Motor neuron (in vitro differentiated cells): ENCODE measurements at regions not wholly inside any gene's neighbourhood (a gene's known extent, or its start where the extent isn't known, plus 50 kb on each side); places are given as distances from the start of the nearest gene placed in this dataset.

Experiments used
- ATAC-seq, 8 experiments: fragments of 200-7000 bp; cut with Tn5 transposase; replicated peaks in 6 of 8; 2 replicates each; pipeline ENCODE4 v1.8.0; 2021; ENCODE audit warnings: mild to moderate bottlenecking in 8 of 8, moderate library complexity in 8 of 8
- H3K27ac ChIP-seq, 2 donors: fragments of 250-450 bp; sonication (Bioruptor Pico); 2 replicates each; pipeline ENCODE4 v1.9.0; 2021; ENCODE audit warnings: antibody characterized with exemption in 2 of 2, mild to moderate bottlenecking in 2 of 2, moderate library complexity in 1 of 2
- H3K4me1 ChIP-seq, 2 donors: fragments of 250-450 bp; sonication (Bioruptor Pico); replicated peaks in 1 of 2; 2 replicates each; pipeline ENCODE4 v1.6.1; 2021; ENCODE audit warnings: antibody characterized with exemption in 2 of 2, mild to moderate bottlenecking in 2 of 2, moderate library complexity in 1 of 2
- H3K4me3 ChIP-seq, 5 donors: fragments of 250-450 bp; sonication (Bioruptor Pico); 2 replicates each; pipeline ENCODE4 v1.9.0; 2021; ENCODE audit warnings: antibody characterized with exemption in 5 of 5, mild to moderate bottlenecking in 5 of 5, moderate library complexity in 4 of 5
- WGBS, 10 experiments: fragments of 450-650 bp; shearing (Covaris generic); methylation state at CpG; one replicate each; pipeline ENCODE4 v1.0.0; 2022; 5-methylcytosine and 5-hydroxymethylcytosine counted together
- in situ Hi-C, 9 experiments: fragments of 400-800 bp; cut with MboI; loops; one replicate each; pipeline ENCODE4 v1.15.0; 2021; ENCODE audit warnings: low sequenced_read_pairs in 9 of 9, low pct_unique_long_range_greater_than_20kb in 2 of 9; ENCODE audit not compliant: unreplicated experiment in 9 of 9

DNA sequence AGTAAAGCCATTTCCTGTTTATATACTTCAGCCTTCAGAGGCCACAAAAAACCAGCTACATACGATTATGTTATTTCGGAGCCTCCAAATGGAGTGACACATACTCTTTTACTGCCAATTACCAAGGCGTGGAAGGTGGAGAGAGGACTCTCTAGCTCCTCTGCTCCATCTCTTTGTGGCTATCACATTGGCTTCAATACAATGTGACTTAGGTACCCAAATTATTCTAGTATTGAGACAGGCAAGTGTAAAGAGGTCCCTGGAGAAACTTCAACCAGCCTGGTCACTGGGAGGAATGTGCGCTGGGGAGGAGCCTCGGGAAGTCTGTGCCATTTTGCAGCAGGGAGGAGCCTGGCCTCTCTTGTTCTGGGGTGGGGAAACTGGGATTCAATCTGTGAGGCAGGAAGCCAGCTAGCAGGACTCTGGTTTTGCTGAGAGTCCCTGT lies 85.8 kb upstream of the TAS2R1 start:
- in situ Hi-C loops: no loop called here
- no peak overlapping the region for H3K4me3 ChIP-seq
- peaks cover 8 to 21% of the 10 kb centered on the region in 2 donors for H3K4me1 ChIP-seq
- peak in 2 of 8 experiments; percentile 60 to 67 for ATAC-seq
- WGBS, 10 experiments: 17 to 100% (median 89%) methylated on average over 1 to 5 of the region's 5 CpGs; no CpG with 5 or more reads in 4 of the 10 experiments
- no peak overlapping the region for H3K27ac ChIP-seq

DNA sequence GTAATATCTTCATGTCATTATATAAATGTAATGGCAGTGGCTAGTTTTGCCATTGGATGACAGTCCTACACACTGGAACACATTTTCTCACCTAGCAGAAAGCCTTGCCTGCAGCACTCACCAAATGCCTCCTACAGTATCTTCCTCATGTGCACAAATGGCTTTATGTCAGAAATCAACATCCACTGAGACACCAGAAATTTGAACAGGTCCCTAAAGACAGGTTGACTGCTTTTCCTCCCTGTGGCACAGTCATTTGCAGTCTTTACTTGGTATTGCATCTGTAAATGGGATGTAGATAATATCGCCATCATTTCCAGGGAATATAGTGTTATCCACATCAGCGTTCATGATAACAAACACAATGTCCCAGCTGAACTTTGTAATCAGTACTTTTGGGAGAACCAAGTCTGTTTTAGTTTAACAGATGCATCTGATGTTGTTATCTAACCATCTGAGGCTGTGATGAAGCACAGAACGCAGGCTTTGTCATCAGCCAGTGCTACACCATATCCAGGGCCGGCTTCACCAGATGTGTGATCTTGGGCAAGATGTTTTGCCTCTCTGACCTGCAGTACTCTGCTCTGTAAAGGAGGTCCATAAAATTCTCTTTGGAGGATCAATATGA lies 83.9 kb upstream of the TAS2R1 start:
- in situ Hi-C loops: no loop called here
- WGBS, 10 experiments: 34 to 100% (median 90%) methylated on average over 1 to 4 of the region's 4 CpGs; no CpG with 5 or more reads in 3 of the 10 experiments
- no peak overlapping the region for H3K4me3 ChIP-seq

DNA sequence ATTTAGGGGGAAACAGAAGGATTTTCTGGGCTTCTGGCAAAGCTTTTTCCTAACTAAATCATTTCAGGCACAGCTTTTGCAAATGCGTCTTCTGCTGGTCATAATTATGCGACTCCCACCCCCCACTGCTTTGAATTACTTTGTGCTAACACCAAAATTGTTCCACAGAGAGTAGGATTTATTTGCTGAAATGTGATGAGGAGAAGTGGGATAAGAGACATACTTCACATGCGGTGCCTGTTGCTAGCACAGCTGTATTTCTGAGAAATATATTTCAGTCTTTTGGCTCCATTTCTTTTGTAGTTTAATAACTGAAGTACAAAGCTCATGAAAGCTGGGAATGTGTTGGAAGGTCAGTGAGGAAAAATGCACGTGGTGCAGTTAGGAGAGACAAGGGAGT lies 83.2 kb upstream of the TAS2R1 start:
- in situ Hi-C loops: no loop called here
- no peak overlapping the region for H3K4me3 ChIP-seq
- peak in 2 of 8 experiments; percentile 29 to 55 for ATAC-seq
- peak overlapping the region in 1 of 2 donors; percentile 4 for H3K27ac ChIP-seq
- H3K4me1 ChIP-seq: peaks cover 8 to 24% of the 10 kb centered on the region in 2 donors
- 5 to 67% (median 30%) methylated on average over 1 to 4 of the region's 4 CpGs; no CpG with 5 or more reads in 1 of the 10 experiments for WGBS, 10 experiments

More for the DNA sequence above, 83.9 kb upstream of the TAS2R1 start:
- Histone ChIP-seq H3K27ac (no peak overlapping the region), H3K4me1 (peaks cover 8 to 21% of the 10 kb centered on the region in 2 donors)
- ATAC-seq: no peak

DNA sequence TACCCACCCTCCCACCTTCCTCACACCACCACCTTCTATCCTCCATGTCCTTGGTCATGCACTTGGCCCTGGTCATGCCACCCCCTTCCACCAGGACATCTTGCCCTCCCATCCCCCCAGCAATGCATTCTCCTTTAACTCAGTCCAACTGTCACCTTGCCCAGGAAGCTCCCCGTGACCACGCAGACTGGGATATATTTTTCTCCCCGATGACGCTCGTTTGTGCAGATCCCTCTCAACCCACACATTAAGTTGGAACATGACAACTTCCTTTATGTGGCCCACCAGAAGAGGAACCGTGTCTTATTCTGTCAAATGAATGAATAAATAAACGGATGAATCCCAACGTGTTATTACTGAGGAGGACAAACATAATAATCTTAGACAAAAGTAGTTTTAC lies 82.8 kb upstream of the TAS2R1 start:
- 5 to 90% (median 80%) methylated on average over 2 to 8 of the region's 8 CpGs; no CpG with 5 or more reads in 1 of the 10 experiments for WGBS, 10 experiments
- no peak overlapping the region for H3K4me3 ChIP-seq
- peak in 2 of 8 experiments; percentile 10 to 33 for ATAC-seq
- H3K4me1 ChIP-seq: peaks cover 8 to 28% of the 10 kb centered on the region in 2 donors
- in situ Hi-C loops: no loop called here
- H3K27ac ChIP-seq: no peak overlapping the region

DNA sequence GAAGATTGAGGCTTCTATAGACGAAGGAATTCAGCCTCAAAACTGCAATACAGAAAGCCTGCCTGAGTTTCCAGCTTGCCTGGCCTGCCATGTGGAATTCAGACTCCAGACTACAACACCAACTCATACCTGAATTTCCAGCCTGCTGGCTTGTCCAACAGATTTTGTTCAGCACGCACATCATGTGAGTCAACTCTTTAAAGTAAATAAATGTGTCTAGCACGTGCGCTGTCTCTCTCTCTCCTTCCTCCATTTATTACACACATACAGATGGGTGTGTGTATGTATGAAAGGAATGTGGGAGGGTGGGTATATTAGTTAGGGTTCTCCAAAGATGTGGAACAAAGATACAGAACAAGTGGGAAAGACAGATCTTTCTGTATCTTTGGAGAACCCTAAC lies 82.4 kb upstream of the TAS2R1 start:
- no peak overlapping the region for H3K4me3 ChIP-seq
- in situ Hi-C loops: no loop called here
- H3K27ac ChIP-seq: no peak overlapping the region
- 20 to 100% (median 86%) methylated on average over 1 to 3 of the region's 4 CpGs for WGBS, 10 experiments
- peaks cover 8 to 31% of the 10 kb centered on the region in 2 donors for H3K4me1 ChIP-seq
- peak in 3 of 8 experiments; percentile 30 to 73 (median 69) for ATAC-seq

DNA sequence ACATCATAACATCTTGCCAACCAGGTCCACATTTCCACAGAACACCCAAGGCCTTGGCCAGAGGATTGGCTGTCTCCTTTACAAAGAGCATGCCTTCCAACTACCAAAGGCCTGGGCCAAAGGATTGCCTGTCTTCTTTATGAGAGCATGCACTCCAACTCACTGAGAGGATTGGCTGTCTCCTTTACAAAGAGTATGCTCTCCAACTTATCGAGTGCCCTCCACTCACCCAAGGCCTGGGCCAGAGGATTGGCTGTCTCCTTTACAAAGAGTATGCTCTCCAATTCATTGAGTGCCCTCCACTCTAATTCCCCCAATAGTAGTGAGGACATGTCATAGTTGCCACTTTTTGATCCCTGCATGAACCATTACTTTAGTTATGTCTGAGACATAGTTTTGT lies 79.9 kb upstream of the TAS2R1 start:
- no peak for ATAC-seq
- Histone ChIP-seq H3K4me3 (no peak overlapping the region), H3K27ac (no peak overlapping the region), H3K4me1 (peaks cover 8 to 31% of the 10 kb centered on the region in 2 donors)
- WGBS, 10 experiments: 57 to 100% (median 69%) methylated on average over 1 of the region's 1 CpG; no CpG with 5 or more reads in 6 of the 10 experiments
- in situ Hi-C loops: no loop called here

DNA sequence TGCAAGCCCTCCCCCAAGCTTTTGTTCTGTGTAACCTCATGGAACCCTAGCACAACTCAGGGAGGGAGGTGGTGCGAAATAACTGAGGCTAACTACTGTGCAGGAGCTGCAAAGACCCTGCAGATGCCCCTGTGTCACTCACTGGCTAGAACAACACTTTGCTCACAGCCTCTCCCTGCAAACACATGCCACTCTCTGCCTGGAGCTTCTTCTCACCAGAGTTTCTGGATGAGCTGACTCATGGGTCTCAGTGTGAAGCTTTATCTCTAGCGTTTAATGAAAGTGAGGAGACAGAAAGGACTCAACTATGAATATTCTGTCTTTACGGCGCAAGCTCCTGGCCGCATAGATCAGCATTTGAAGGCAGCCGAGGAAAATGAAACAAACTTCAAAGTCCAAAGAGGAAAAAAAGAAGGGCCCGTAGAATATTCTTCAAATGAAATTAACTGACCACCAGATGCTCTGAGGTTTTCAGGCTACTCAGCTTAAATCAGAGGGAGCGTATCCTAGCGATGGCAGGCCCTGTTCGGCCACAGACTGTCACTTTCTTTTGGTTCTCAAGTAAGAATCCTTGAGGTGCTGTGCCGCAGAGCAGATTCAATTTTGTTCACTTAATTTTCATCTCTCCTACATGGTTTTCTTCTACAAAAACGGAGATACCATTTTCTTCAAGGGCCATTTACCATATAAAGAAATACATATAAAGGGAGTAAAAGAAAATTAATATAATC lies 77.7 kb upstream of the TAS2R1 start:
- 27 to 87% (median 55%) methylated on average over 4 to 11 of the region's 12 CpGs for WGBS, 10 experiments
- in situ Hi-C loops: no loop called here
- no peak overlapping the region for H3K27ac ChIP-seq
- ATAC-seq: peak in 5 of 8 experiments; percentile 36 to 87 (median 80)
- no peak overlapping the region for H3K4me3 ChIP-seq
- H3K4me1 ChIP-seq: peaks cover 2 to 14% of the 10 kb centered on the region in 2 donors

DNA sequence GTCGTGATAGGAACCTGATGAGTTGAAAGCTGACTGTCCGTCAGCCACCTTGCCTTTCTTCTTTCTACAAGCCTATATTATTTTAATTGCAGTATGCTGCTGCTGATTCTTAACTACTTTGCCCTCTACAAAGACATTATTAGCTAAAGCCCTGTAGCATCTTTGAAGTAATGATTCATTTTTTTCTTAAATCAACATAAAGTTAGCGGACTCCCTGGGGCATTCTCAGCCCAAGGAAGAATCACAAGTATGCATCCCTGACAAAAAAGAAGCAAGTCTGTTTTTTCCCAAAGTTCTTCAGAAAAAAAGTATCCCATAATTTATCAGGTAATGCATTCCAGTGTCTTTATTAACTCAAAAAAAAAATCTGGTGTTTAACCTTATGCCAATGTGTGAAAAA lies 69.5 kb upstream of the TAS2R1 start:
- peak in 1 of 8 experiments; percentile 38 for ATAC-seq
- no peak overlapping the region for H3K4me3 ChIP-seq
- 54 to 100% (median 94%) methylated on average over 1 to 3 of the region's 3 CpGs for WGBS, 10 experiments
- no peak overlapping the region for H3K27ac ChIP-seq
- peaks cover 16 to 22% of the 10 kb centered on the region in 2 donors for H3K4me1 ChIP-seq
- in situ Hi-C loops: no loop called here

DNA sequence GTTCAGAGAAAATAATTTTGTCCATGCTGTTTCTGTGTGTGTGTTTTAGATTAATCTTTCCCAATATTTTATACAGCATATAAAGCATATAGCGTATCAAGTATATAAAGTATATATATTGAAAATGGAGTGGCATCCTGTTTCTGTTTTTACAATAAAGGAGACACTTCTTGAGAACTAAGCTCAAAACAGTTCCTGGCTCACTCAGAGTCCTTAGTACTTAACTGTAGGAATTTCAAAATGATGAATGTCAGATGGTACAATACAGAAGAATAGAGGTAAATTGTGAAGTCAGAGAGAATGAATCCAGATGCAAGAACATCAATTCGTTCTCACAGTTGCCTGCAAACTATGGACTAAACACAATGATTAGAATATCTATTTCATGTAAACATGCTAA lies 68.7 kb upstream of the TAS2R1 start:
- H3K4me3 ChIP-seq: no peak overlapping the region
- in situ Hi-C loops: no loop called here
- no peak overlapping the region for H3K27ac ChIP-seq
- no peak for ATAC-seq
- peaks cover 16 to 24% of the 10 kb centered on the region in 2 donors for H3K4me1 ChIP-seq
- whole genome bisulfite sequencing, 10 experiments: 31 to 100% (median 68%) methylated on average over 1 to 2 of the region's 2 CpGs

DNA sequence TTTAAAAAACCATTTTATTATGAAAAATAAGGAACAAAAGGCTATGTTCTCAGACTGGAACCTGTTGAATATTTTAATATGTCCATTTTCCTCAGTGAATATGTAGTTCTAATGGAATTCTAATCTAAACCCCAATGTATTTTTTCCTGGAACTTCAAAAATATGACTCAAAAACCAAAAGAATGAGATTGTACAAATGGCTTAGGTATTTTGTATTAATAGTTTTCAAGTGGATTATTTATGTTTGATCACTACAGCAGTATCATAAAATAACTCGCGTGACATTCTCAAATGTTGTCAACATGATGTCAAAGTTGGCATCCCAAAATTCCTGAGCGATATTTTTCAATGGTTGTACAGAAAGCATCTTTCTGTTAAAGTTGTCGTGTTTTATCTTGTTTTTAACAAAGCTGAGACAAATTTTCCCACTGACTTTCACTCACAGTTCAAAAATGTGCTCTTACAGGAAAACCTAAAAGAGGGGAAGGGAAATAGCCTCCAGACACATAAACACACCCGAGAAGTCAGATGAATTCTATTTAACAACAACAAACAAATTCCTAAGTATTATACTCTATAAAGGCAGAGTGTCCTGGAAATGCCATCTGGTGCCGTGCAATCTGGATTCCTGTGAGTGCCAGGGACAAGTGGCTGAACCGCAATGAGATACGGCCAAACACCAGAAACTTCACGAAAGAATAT lies 68.1 kb upstream of the TAS2R1 start:
- peak in 1 of 8 experiments; percentile 53 for ATAC-seq
- Histone ChIP-seq H3K27ac (no peak overlapping the region), H3K4me1 (peaks cover 16 to 24% of the 10 kb centered on the region in 2 donors), H3K4me3 (no peak overlapping the region)
- in situ Hi-C loops: no loop called here
- 14 to 97% (median 87%) methylated on average over 2 to 9 of the region's 9 CpGs for WGBS, 10 experiments

DNA sequence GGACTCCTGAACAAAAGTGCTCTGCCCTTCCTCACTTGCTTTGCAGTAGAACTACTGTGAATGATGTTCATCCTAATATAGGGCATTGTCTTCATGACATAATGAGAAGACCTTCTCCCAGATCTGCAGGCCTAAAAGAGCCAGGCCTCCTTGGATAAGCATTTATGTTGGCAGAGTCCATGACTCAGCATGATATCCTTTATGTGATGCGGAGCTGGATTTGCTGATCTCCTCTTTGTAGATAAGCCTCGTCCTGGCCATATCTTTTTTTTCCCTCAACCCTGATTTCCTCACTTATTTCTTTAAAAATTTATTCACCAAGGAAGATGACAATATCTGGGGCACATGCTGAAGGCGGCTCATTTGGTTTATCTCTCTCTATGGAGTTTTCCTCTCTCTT lies 62.4 kb upstream of the TAS2R1 start:
- in situ Hi-C loops: no loop called here
- Histone ChIP-seq H3K27ac (no peak overlapping the region), H3K4me3 (no peak overlapping the region), H3K4me1 (peaks cover 0 to 3% of the 10 kb centered on the region in 2 donors)
- ATAC-seq: no peak
- 69 to 94% (median 86%) methylated on average over 1 to 3 of the region's 3 CpGs; no CpG with 5 or more reads in 1 of the 10 experiments for WGBS, 10 experiments

DNA sequence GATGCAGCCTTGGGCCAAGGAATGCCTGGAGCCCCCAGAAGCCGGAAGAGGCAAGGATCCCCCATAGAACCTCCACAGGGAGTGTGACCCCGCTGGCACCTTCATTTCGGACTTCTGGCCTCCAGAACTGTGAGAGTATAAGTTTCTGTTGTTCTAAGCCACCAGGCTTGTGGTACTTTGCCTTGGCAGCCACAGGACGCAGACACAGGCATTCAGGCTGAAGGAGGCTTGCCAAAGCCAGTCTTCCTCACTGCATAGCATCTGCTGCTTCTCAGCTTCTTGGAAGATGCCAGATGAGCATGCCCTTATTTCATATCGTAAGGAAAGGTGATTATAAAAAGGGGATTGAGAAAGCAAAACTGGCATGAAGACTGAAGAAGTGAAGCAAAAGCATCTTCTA lies 61.1 kb upstream of the TAS2R1 start:
- no peak for ATAC-seq
- in situ Hi-C loops: no loop called here
- no peak overlapping the region for H3K4me3 ChIP-seq
- H3K4me1 ChIP-seq: peaks cover 0 to 3% of the 10 kb centered on the region in 2 donors
- H3K27ac ChIP-seq: no peak overlapping the region
- WGBS, 10 experiments: 40 to 100% (median 97%) methylated on average over 1 to 4 of the region's 5 CpGs; no CpG with 5 or more reads in 3 of the 10 experiments

DNA sequence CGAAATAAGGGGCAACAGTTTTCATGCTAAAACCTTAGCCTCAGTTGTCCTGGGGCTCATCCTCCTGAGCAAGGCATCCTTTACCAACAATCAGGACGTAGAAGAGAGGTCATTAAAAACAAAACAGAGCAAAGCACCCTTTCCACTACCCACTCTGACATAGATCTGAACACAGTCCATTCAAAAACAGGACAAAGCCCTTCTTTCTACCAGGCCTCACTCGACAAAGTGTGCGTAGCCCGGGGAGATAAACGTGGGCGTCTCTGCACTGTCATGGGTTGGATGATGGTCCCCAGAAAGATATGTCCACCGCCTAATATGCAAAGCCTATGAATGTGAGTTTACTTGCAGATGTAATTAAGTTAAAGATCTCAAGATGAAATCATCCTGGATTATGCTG lies 60.6 kb upstream of the TAS2R1 start:
- Histone ChIP-seq H3K4me3 (no peak overlapping the region), H3K27ac (no peak overlapping the region), H3K4me1 (peaks cover 0 to 3% of the 10 kb centered on the region in 2 donors)
- 58 to 97% (median 68%) methylated on average over 2 to 7 of the region's 8 CpGs; no CpG with 5 or more reads in 1 of the 10 experiments for WGBS, 10 experiments
- in situ Hi-C loops: no loop called here
- ATAC-seq: no peak
